Glutamatergic neuron (in vitro differentiated cells): ENCODE measurements at regions not wholly inside any gene's neighbourhood (a gene's known extent, or its start where the extent isn't known, plus 50 kb on each side); places are given as distances from the start of the nearest gene placed in this dataset.

Source experiments
- DNase-seq: peaks from one replicate; pipeline ENCODE4 v3.0.0; 2022
- H3K27ac Mint-ChIP-seq: one replicate; pipeline ENCODE4 v1.8.0; 2020; ENCODE audit warnings: mild to moderate bottlenecking, mixed read lengths, inconsistent platforms; ENCODE audit not compliant: unreplicated experiment
- H3K27me3 Mint-ChIP-seq: one replicate; pipeline ENCODE4 v1.8.0; 2020; ENCODE audit warnings: mild to moderate bottlenecking, moderate library complexity, mixed read lengths, inconsistent platforms; ENCODE audit not compliant: unreplicated experiment
- H3K36me3 Mint-ChIP-seq: one replicate; pipeline ENCODE4 v1.8.0; 2020; ENCODE audit warnings: mild to moderate bottlenecking, mixed read lengths, inconsistent platforms; ENCODE audit not compliant: unreplicated experiment
- H3K4me1 Mint-ChIP-seq: one replicate; pipeline ENCODE4 v1.8.0; 2020; ENCODE audit warnings: mild to moderate bottlenecking, low read depth, mixed read lengths, inconsistent platforms; ENCODE audit not compliant: unreplicated experiment
- H3K4me3 Mint-ChIP-seq: one replicate; pipeline ENCODE4 v1.8.0; 2020; ENCODE audit warnings: mild to moderate bottlenecking, mixed read lengths, inconsistent platforms; ENCODE audit not compliant: unreplicated experiment
- H3K9me3 Mint-ChIP-seq: one replicate; pipeline ENCODE4 v1.8.0; 2020; ENCODE audit warnings: mild to moderate bottlenecking, moderate library complexity, mixed read lengths, inconsistent platforms; ENCODE audit not compliant: unreplicated experiment
- CTCF ChIP-seq: fragments of 200-600 bp; sonication (generic); IDR thresholded peaks from one replicate; pipeline ENCODE4 v1.5.0; 2021; ENCODE audit not compliant: partially characterized antibody, unreplicated experiment

- H3K9me3 Mint-ChIP-seq, result no peaks in the 10 kb centered on the region
- no peak overlapping the region for H3K4me3 Mint-ChIP-seq
- H3K27me3 Mint-ChIP-seq, result no peaks in the 10 kb centered on the region
- no peak for TF ChIP-seq CTCF
- peaks cover 2% of the 10 kb centered on the region for H3K4me1 Mint-ChIP-seq
- no peaks in the 10 kb centered on the region for H3K36me3 Mint-ChIP-seq
- H3K27ac Mint-ChIP-seq, result no peak overlapping the region
- DNase-seq, result no peak
Measured at GRCh38 chr2:57920342-57920939, 126.2 kb upstream of the VRK2 start.

- Mint-ChIP-seq H3K27me3 (no peaks in the 10 kb centered on the region), H3K4me1 (no peaks in the 10 kb centered on the region)
Measured at GRCh38 chr2:57934659-57935058, 111.9 kb upstream of the VRK2 start.

GRCh38 chr2:57936216-57936615, 110.4 kb upstream of the VRK2 start:
- no peak for DNase-seq
- Mint-ChIP-seq H3K36me3 (peaks cover 19% of the 10 kb centered on the region), H3K4me3 (no peak overlapping the region), H3K9me3 (peaks cover 5% of the 10 kb centered on the region), H3K27ac (no peak overlapping the region), H3K27me3 (no peaks in the 10 kb centered on the region), H3K4me1 (no peaks in the 10 kb centered on the region)
- no peak for TF ChIP-seq CTCF

More at GRCh38 chr2:57934659-57935058, 111.9 kb upstream of the VRK2 start:
- no peak overlapping the region for H3K27ac Mint-ChIP-seq
- no peak for TF ChIP-seq CTCF
- H3K9me3 Mint-ChIP-seq, result peaks cover 6% of the 10 kb centered on the region
- H3K4me3 Mint-ChIP-seq, result no peak overlapping the region
- DNase-seq, result no peak
- H3K36me3 Mint-ChIP-seq, result peaks cover 19% of the 10 kb centered on the region

GRCh38 chr2:57937456-57937855, 109.2 kb upstream of the VRK2 start:
- no peaks in the 10 kb centered on the region for H3K27me3 Mint-ChIP-seq
- peaks cover 5% of the 10 kb centered on the region for H3K9me3 Mint-ChIP-seq
- no peak overlapping the region for H3K27ac Mint-ChIP-seq
- no peak for TF ChIP-seq CTCF
- DNase-seq, result no peak
- H3K4me1 Mint-ChIP-seq, result no peaks in the 10 kb centered on the region
- peaks cover 19% of the 10 kb centered on the region for H3K36me3 Mint-ChIP-seq
- H3K4me3 Mint-ChIP-seq, result no peak overlapping the region

- Mint-ChIP-seq H3K9me3 (no peaks in the 10 kb centered on the region), H3K27ac (no peak overlapping the region), H3K36me3 (no peaks in the 10 kb centered on the region)
Measured at GRCh38 chr2:57941816-57942215, 104.8 kb upstream of the VRK2 start.

More at GRCh38 chr2:57941816-57942215, 104.8 kb upstream of the VRK2 start:
- Mint-ChIP-seq H3K4me3 (no peak overlapping the region), H3K4me1 (no peaks in the 10 kb centered on the region), H3K27me3 (no peaks in the 10 kb centered on the region)
- TF ChIP-seq CTCF, result no peak
- no peak for DNase-seq
